ENCODE measurements at regions not wholly inside any gene's neighbourhood (a gene's known extent, or its start where the extent isn't known, plus 50 kb on each side); places are given as distances from the start of the nearest gene placed in this dataset.

DNA sequence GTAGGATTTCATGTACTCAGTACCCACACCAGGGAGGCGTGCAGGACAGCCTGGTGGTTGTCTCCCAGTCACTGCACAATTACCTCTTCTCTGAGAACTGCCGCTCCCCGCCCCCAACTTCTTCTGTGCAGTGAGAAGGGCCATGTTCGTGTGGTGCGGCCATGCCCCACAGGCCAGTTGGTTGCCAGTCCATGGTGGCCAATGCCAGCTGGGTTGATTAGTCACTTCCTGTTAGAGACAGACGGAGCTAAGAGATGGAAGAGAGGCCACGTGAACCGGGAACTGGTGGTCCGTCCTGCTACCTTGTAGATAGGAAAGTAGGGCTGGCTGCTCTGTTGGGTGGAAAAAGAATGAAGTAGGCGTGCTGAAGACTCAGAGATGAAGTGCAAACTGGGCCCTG, 206.5 kb downstream of the ABCC12 start:
- no peak for TF ChIP-seq EZH2 (IDR thresholded peaks at IDR 0.05)
- TF ChIP-seq, protein P1, sequence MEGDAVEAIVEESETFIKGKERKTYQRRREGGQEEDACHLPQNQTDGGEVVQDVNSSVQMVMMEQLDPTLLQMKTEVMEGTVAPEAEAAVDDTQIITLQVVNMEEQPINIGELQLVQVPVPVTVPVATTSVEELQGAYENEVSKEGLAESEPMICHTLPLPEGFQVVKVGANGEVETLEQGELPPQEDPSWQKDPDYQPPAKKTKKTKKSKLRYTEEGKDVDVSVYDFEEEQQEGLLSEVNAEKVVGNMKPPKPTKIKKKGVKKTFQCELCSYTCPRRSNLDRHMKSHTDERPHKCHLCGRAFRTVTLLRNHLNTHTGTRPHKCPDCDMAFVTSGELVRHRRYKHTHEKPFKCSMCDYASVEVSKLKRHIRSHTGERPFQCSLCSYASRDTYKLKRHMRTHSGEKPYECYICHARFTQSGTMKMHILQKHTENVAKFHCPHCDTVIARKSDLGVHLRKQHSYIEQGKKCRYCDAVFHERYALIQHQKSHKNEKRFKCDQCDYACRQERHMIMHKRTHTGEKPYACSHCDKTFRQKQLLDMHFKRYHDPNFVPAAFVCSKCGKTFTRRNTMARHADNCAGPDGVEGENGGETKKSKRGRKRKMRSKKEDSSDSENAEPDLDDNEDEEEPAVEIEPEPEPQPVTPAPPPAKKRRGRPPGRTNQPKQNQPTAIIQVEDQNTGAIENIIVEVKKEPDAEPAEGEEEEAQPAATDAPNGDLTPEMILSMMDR (IDR thresholded peaks at IDR 0.05): no peak
- TF ChIP-seq EZH2phosphoT487 (IDR thresholded peaks at IDR 0.05): no peak
